Right atrium auricular region (tissue), 2 donors: ENCODE measurements at regions not wholly inside any gene's neighbourhood (a gene's known extent, or its start where the extent isn't known, plus 50 kb on each side); places are given as distances from the start of the nearest gene placed in this dataset.

Experiments used
- DNase-seq: peaks from one replicate; pipeline ENCODE4 v3.0.0-alpha.2; 2019; ENCODE audit warnings: low spot score
- H3K27ac ChIP-seq, 2 donors: fragments of 200-600 bp; sonication (generic); 1 replicate in 1 of 2; 2 replicates in 1 of 2; pipeline ENCODE4 v1.5.1; 2016 to 2019
- H3K27me3 ChIP-seq, 2 donors: fragments of 200-600 bp; sonication (generic); one replicate each; pipeline versions ENCODE4 v1.5.1 to v1.6.0; 2017 to 2019
- H3K36me3 ChIP-seq: fragments of 200-600 bp; sonication (generic); one replicate; pipeline ENCODE4 v1.5.1; 2016
- H3K4me1 ChIP-seq, 2 donors: fragments of 200-600 bp; sonication (generic); one replicate each; pipeline versions ENCODE4 v1.5.1 to v1.6.0; 2017 to 2019
- H3K4me3 ChIP-seq, 2 donors: fragments of 200-600 bp; sonication (generic); 1 replicate in 1 of 2; 2 replicates in 1 of 2; pipeline ENCODE4 v1.5.1; 2017 to 2019; ENCODE audit warnings: mild to moderate bottlenecking in 1 of 2, moderate library complexity in 1 of 2
- H3K9me3 ChIP-seq, 2 donors: fragments of 200-600 bp; sonication (generic); one replicate each; pipeline ENCODE4 v1.5.1; 2019
- CTCF ChIP-seq, 2 donors: fragments of 200-600 bp; sonication (generic); IDR thresholded peaks; one replicate each; pipeline ENCODE4 v1.5.1; 2019; ENCODE audit warnings: antibody characterized with exemption in 2 of 2

- H3K27ac ChIP-seq: no peak overlapping the region
These were observed 1148.1 kb upstream of the ACO1 start for GRCh38 chr9:31236344-31236743.

GRCh38 chr9:31243386-31243785 lies 1141.1 kb upstream of the ACO1 start:
- Histone ChIP-seq H3K27me3 (no peaks in the 10 kb centered on the region), H3K4me3 (no peak overlapping the region), H3K27ac (no peak overlapping the region), H3K4me1 (no peaks in the 10 kb centered on the region), H3K9me3 (no peaks in the 10 kb centered on the region), H3K36me3 (no peaks in the 10 kb centered on the region)
- DNase-seq: no peak
- TF ChIP-seq CTCF (IDR thresholded peaks at IDR 0.05): no peak

More at GRCh38 chr9:31236344-31236743, 1148.1 kb upstream of the ACO1 start:
- no peaks in the 10 kb centered on the region for H3K9me3 ChIP-seq
- no peak for DNase-seq
- TF ChIP-seq CTCF (IDR thresholded peaks at IDR 0.05): no peak
- H3K36me3 ChIP-seq: no peaks in the 10 kb centered on the region
- no peak overlapping the region for H3K4me3 ChIP-seq
- H3K4me1 ChIP-seq: no peaks in the 10 kb centered on the region
- no peaks in the 10 kb centered on the region for H3K27me3 ChIP-seq

- TF ChIP-seq CTCF (IDR thresholded peaks at IDR 0.05): no peak
- DNase-seq: no peak
- no peaks in the 10 kb centered on the region for H3K9me3 ChIP-seq
- H3K4me1 ChIP-seq: no peaks in the 10 kb centered on the region
- no peaks in the 10 kb centered on the region for H3K27me3 ChIP-seq
- no peaks in the 10 kb centered on the region for H3K36me3 ChIP-seq
- no peak overlapping the region for H3K4me3 ChIP-seq
- no peak overlapping the region for H3K27ac ChIP-seq
These were observed 1136.3 kb upstream of the ACO1 start for GRCh38 chr9:31248156-31248555.

- Histone ChIP-seq H3K4me3 (no peak overlapping the region), H3K27me3 (no peaks in the 10 kb centered on the region), H3K9me3 (no peaks in the 10 kb centered on the region), H3K4me1 (no peaks in the 10 kb centered on the region), H3K36me3 (no peaks in the 10 kb centered on the region), H3K27ac (no peak overlapping the region)
- DNase-seq: no peak
- no peak for TF ChIP-seq CTCF (IDR thresholded peaks at IDR 0.05)
These were observed 1133.1 kb upstream of the ACO1 start for GRCh38 chr9:31251386-31251785.

- Histone ChIP-seq H3K27me3 (no peaks in the 10 kb centered on the region), H3K27ac (no peak overlapping the region), H3K36me3 (no peaks in the 10 kb centered on the region), H3K9me3 (no peaks in the 10 kb centered on the region), H3K4me1 (no peaks in the 10 kb centered on the region), H3K4me3 (no peak overlapping the region)
- no peak for TF ChIP-seq CTCF (IDR thresholded peaks at IDR 0.05)
- DNase-seq: no peak
These were observed 1130.4 kb upstream of the ACO1 start for GRCh38 chr9:31253800-31254762.
